GM18868 (cell line): ENCODE measurements at regions not wholly inside any gene's neighbourhood (a gene's known extent, or its start where the extent isn't known, plus 50 kb on each side); places are given as distances from the start of the nearest gene placed in this dataset.
A peak's percentile ranks its signal among the peaks of the same experiment; 100 is the strongest.

Experiments used
- ATAC-seq: cut with Tn5 transposase; IDR thresholded peaks from one replicate; pipeline ENCODE4 v1.9.1; 2021; ENCODE audit warnings: mild to moderate bottlenecking, moderate library complexity; ENCODE audit not compliant: unreplicated experiment

DNA sequence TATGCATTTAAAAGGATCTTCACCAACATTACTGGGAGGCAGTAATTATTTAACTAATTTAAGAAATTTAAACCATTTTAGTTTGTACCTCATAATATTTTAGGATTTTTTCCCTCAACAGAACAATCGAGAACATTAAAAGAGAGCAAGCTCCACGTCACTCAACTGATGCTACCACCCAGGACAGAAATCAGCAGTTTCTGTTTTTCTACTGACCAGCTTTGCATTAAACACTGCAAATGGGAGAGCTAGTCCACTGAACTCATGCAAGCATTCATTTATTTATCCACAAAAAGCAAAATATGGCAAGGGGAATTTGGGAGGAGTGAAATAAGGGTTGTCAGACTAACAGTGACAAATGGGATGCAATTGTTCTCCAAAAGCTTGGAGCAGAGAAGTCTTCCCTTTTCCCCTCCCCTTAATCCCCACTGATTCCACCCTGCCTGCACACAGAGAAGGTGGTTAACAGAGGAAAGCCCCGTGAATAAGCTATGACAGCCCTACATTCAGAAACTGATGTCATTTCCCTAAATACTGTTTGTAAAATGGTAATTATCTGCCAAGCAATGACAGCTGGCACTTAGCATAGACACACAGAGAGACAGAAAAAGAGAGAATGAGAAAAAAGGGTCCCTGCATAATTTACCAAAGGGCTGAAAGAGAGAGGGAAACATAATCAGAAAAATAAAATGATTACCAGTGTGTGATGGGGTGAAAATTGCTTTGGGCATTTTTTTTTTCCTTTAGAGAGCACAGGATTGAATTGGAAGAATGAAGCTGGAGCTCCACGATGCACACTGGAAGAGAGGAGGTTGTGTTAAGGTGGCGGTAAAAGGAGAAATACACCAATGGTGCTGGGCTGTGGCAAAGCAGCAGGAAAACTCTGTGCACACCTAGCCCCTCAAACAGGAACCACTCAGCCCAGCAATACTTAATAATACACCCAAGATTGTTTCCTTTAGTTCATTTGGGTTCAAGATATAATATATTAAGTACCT is 777.4 kb downstream of the TUSC7 start:
- peak; percentile 92 for ATAC-seq

DNA sequence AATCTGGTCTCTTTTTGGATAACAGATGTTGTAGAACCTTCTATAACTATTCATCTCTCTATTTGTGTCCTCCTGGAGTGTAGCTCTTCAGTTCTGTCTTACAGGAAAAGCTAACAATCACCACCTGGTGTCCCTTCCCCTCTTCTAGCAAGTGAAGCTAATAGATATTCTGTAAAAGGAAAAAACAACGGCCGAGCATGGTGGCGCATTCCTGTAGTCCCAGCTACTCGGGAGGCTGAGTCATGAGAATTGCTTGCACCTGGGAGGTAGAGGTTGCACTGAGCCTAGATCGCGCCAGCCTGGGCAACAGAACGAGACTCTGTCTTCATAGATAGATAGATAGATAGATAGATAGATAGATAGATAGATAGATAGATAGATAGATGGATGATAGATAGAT is 779.4 kb downstream of the TUSC7 start:
- no peak for ATAC-seq

DNA sequence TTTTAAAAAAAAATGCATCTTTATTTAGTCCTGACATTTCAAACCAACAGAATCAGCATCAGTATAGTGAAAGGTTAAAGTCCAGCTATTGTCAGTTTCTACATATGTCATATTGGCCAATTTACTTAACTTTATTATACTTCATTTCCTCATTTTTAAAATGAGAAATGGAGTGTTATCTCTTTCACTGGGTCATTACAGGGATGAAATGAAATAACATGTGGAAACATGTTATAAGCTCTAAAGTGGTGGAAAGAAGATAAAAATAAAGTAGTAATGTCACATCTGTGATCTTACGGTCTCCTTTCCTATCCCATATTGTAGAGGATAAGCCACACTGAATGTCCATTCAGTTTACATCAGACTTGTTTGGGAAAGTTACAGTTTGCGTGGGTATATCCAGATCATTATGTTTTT is 780.1 kb downstream of the TUSC7 start:
- no peak for ATAC-seq

DNA sequence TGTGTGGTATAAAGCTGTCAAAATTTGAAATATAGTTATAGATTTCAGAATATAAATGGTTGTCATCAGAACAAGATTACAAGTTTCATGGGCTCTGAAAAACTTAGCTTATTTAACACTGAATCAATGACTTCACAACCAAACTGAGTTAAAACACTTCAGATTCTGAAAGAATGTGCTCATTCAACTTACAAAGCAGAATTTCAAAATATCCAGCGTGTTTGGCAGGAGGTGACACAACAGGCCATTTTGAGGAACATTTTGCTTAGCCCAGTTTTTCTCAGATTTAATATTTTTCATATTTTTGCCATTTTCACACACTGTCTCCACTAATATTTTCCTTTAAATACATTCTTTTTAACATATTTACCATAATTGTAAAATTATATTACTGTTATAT is 781.1 kb downstream of the TUSC7 start:
- no peak for ATAC-seq

DNA sequence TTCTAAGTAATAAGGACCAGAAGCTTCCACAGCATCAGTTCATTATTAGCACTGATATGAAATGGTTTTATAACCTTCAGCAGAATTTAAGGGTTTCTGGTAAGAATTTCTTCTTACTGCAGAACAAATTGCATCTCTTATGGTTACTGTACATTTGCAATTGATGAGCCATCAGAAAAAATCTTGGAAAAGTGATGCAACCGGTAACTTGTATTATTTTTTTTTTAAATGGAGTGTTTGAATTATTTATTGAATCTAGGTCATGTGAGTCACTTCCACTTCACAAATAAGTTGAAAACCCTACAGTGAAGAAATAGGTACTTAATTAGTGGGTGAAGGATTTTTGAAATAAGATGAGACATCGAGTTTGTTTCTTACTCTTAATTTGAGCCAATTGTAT is 786.0 kb downstream of the TUSC7 start:
- ATAC-seq = no peak

DNA sequence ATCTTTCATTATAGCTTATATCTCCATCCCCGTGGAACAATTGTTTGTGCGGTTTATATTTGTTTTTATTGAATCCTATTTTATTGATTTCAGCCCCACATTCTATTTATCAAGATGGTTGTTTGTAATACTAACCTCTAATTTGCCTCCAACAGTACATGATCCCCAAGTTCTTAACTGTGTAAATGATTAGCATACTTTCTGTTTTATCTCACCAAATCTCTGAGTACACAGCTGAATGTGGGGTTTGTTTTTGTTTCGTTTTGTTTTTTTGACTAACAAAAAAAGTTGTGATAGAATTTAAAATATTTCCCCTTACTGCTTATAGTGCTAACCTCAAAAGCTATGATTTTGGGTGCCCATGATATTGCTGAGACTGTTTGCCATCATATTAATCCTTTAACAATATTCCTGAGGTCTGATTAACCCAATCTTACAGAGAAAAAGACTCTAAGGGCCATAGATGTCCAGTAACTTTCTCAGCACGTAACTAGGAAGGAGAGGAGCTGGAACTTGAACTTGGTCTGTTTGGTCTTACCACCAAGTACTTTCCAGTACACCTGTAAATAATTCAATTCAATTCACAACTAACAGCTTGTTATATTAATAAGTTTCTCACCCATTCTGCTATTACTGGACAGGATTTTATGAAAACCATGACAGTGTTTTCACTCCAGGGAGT is 789.8 kb downstream of the TUSC7 start:
- no peak for ATAC-seq

DNA sequence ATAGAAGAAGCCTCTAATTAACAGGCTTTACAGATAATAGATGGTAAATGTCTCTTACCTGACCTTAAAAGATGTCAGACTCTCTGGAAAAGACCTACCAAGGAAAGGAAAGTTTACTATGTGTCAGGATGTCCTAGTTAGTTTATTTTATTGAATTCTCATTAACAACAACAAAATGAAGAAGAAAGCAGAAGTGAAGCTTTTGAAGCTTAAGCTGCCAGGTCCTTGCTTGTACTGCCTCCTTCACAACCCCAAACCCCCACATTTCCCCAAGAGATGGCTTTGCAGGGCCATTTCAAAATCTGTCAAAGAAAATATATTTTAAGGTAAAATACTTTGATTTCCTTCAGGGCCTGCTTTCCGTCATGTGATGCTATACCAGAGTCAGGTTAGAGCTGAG is 798.4 kb downstream of the TUSC7 start:
- no peak for ATAC-seq

DNA sequence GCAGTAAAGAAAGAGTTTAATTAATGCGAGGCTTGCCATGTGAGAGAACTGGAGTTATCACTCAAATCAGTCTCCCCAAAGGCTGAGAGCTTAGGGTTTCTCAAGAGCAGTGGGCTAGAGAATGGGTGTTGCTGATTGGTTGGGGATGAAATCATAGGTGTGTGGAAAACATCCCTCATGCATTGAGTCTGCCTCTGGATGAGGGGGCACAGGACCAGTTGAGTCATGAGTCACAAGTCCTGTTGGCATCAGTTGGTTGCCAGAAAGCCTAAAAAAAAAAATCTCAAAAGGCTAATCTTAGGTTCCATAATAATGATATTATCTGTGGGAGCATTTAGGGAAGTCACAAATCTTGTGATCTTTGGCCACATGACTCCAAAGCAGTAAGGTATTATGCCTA is 800.3 kb downstream of the TUSC7 start:
- no peak for ATAC-seq

DNA sequence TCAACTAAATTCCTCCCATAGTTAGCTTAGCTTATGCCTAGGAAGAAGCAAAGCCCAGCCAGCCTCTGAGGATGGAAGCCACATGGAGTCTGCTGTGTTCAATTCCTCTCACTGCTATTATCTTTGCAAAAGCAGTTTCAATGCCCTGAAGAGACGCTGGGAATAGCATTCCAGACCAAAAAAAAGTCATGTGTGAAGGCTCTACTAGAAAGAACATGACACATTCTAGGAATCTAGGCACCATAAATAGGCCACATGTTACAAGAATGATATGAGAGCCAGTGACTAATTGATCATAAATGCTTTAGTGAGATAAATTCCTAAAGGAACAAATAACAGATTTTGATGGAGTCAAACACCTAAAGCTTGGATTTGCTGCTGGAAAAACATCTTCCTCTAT is 800.8 kb downstream of the TUSC7 start:
- no peak for ATAC-seq

DNA sequence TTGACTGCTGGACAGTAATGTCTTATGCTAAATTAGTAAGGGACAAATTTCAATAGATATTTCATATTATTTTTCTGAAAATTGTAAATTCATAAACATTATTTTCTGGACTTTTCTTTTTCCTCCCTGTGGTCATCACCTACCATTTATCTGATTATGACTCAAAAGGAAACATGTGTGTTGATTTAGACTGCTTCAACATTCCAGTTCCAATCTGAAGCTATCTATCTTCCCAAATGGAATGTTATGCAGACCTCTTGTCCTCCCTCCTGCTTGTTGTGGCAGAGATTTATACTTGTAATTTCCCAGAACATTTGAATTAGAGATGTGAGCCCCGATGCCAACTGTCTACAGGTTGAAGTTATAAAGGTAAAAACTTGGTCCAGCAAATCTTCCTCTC is 803.4 kb downstream of the TUSC7 start:
- ATAC-seq = no peak

DNA sequence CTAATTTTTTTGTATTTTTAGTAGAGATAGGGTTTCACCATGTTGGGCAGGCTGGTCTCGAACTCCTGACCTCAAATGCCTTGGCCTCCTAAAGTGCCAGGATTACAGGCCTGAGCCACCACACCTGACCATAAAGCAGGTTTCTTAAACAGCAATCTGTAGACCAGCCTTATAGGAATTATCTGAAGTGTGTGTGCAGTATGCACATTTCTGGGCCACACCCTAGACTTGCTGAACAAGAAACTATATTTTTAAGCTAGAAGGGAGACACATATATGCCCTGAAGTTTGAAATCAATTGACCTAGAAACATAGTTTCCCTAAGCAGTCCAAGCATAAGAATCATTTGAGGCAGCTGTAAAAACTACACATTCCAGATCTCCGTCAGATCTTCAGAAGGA is 805.7 kb downstream of the TUSC7 start:
- ATAC-seq = no peak

DNA sequence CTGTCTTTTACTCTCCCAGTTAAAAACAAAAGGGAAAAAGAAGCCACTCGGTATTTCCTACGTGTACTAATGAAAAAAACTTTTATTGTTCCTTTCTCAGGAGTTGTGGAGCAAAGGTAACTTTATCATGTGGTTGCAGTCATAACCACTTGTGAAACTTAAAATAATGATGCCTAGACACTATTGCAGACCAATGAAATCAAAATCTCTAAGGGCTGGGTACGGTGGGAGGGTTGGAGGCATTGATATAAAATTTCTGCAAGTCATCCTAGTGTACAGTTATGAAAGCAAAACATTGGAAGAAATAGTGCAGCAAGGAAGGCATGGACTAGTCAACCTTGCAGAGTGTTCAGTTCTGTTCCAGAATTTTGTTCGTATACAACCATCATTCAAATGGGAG is 808.8 kb downstream of the TUSC7 start:
- ATAC-seq = no peak

DNA sequence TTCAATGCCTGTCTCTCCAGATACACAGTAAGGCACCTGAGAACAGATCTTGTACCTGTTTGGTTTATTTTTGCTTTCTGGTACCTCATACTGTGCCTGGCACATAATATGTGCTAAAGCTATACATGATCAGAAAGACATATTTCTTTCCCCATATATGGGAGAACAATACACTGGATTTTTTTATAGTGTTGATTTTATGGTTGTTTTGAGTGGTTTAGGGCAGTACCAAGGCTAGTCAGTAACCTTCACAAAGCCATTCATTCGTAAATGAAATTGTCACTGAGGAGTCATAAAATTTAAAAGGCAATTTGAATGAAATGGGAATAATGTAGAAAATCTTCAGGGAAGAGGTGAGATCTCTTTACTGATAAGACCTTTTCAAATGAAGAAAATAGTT is 810.2 kb downstream of the TUSC7 start:
- no peak for ATAC-seq

DNA sequence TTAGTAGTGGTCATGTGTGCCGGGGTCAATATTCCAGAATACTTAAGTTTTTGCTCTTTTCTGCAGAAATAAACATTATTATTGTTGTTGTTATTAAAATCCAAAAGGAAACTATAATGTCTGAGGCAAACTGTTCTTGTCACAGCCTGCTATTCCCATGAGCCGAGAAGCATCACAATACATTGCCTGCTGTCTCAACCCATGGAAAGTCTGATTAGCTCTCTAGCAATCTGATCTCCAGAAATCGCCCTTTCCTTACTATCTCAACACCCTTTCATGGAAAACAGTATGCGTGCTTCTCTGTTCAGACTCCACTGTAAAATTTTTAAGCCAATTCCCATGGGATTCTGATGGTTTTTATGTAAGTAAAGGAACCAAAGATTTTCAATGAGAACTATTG is 811.0 kb downstream of the TUSC7 start:
- ATAC-seq = no peak

DNA sequence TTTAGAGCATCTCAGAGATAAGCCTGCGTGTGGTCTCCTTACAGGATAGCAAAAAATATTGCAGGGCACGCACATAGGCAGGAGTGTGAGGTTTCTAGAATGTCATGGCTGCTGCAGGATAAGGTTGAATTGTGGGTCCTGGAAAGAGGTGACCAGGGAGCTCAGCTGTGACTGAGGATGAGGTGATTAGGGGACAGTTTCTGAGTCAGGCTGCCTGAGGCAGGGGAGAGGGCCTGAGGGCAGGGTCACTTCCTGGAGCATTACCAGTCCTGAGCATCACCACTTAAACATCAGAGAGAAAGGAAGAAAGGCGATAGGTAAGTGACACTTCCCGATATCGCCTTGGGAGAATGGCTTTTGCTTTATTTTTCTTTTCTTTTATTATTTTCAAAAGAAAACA is 813.8 kb downstream of the TUSC7 start:
- ATAC-seq = no peak

DNA sequence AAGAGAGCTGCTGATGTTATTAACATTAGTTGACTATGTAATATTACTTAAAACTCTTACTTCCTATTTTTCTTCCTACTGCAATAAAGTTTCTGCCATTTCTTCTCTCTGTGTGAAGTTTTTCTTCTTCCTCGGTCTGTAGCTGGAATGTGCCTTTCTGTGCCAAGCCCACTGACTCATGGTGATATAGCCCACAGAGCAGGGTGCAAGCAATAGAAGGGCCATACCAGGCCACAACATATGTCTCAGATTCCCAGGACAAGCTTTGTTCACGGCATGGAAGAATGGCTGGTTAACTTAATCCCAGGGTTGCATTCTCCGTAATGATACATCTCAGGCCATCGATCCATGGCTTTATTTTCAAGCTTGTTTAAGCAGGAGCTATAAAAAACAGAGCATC is 815.3 kb downstream of the TUSC7 start:
- ATAC-seq = no peak

DNA sequence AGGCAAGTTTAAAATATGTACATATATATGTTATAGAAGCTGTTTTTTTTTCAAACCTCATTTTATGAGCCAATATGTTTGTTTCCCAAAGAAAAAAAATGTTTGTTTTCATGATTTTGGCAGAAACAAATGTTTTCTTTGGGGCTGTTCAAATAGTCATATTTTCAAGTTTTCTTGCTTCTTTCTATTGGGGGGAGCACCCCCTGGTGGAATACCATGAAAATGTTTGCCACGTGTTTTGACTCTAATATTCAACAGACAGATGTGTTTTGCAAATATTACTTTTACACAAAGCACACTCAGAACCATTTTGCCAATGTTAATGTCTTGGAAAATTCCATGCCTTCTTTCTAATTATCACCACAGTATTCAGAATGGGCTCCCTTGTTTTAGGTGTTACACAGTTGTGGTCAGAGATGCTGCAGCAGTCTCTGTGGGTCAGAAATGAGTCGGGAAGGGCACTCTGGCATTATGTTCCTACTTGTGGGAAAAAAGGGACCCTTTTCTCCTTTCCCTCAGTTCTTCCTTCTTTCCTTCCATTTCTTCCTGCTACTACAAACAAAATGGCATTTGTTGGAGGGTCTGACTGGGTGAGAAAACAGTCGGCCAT is 817.0 kb downstream of the TUSC7 start:
- ATAC-seq = peak; percentile 73

DNA sequence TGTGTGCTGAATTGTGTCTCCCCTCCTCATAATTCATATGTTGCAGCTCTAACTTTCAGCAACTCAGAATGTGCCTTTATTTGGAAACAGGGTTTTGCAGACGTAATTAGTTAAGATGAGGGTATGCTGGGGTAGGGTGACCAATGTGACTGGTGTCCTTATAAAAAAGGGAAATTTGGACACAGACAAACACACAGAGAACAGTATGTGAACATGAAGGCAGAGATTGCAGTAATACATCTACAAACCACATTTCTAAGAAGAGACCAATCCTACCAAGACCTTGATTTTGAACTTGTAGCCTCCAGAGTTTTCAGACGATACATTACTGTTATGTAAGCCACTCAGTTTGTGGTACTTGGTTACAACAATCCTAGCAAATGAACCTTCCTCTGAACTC is 817.8 kb downstream of the TUSC7 start:
- ATAC-seq = no peak

DNA sequence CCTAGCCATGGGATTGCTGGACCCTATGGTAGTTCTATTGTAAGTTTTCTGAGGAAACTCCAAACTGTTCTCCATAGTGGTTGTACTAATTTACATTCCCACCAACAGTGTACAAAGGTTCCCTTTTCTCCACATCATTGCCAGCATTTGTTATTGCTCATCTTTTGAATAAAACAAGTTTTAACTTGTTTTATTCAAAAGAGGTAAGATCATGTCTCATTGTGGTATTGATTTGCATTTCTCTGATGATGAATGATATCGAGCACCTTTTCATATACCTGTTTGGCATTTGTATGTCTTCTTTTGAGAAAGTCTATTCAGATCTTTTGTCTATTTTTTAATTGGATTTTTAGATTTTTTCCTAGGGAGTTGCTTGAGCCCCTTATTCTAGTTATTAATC is 819.1 kb downstream of the TUSC7 start:
- ATAC-seq = no peak

DNA sequence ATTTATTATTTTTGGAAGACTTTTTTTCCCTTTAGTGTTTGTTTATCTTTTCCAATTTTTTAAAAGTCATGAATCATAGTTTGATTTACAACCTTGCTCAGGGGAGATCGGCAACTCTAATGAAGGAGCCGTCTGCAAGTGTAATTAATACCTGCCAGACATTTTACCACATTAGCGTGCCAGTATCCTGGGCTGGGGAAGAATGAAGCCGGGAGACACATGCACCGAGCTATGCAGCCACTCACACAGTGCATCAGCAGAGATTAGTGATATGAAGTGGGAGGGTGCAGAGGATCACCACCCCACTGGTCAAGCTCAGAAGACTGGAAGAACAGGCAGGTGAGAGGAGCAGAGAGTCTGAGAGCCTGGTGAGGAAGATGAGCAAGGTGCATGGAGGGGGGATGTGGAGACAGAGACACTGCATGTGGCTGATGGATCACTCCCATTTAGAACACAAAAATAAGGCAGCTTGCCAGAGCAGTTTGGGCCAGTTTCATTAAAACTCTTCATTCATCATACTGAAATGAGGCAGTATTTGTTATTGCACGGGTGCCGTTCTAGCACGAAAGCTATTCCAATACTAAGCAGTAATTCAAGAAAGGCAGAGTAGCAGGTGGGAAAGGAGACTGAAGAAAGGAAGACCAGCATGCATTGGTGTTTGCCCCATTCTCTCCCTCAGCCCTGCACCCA is 821.6 kb downstream of the TUSC7 start:
- no peak for ATAC-seq

DNA sequence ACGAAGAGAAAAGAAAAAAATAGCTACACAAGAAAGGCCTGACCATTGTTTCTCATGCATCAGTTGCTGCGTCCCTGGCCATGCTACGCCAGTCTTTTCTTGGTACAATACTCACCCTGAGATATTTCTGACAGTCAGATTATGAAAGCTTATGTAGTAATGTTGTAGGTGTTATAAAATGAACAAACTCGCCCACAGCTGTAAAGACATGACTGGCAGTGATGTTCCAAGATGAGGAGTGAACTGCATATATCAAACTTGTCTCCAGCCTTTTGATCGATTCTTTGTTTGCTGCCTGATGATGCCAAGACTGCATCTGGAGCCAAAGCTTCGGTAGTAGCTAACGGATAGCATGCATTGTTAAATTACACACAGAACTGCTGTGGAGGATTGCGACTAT is 822.7 kb downstream of the TUSC7 start:
- ATAC-seq = no peak
